Stimulated activated CD4-positive, alpha-beta T cell treated with anti-CD3 and anti-CD28 coated beads, Interleukin-1b, Interleukin-23, amount 100 ng/mL, for 48 hours (primary cell): ENCODE measurements at regions not wholly inside any gene's neighbourhood (a gene's known extent, or its start where the extent isn't known, plus 50 kb on each side); places are given as distances from the start of the nearest gene placed in this dataset.

Source experiments
- DNase-seq: peaks from one replicate; pipeline ENCODE4 v3.0.0-alpha.2; 2020

GRCh38 chr5:156103155-156103885, 223.6 kb upstream of the SGCD start:
- no peak for DNase-seq

DNA sequence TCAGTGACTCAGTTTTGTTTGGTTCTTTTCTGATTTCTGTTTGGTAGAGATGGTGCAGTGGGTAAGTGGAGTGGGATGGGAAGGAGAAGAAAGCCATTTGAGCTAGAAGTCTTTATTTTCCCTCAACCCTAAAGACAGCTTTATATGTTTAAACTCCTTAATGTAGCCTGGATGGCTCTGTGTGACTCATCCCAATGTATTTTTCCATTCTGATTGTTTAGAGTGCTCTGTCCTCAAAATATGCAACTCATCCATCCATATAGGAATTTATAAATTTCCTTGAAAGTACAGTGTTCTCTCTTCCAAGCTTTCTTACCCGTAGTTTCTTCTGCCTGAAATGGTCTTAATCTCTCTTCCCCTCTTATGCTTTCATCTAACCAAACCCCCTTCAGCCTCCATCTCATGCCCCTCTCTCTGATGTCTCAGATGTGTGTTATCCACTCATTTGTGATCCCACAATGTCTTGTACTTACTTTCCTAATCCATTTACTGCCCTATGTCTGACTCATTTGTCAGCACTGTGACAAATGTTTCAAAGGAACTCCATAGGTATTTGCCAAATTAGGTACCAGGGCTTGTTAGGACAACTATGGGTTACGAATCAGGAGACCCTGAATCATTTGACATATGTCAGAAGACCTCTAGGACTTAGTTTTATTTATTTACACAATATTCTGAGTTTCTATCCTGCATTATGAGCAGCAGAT, 217.5 kb upstream of the SGCD start:
- no peak for DNase-seq

GRCh38 chr5:156119692-156120091, 207.3 kb upstream of the SGCD start:
- no peak for DNase-seq

DNA sequence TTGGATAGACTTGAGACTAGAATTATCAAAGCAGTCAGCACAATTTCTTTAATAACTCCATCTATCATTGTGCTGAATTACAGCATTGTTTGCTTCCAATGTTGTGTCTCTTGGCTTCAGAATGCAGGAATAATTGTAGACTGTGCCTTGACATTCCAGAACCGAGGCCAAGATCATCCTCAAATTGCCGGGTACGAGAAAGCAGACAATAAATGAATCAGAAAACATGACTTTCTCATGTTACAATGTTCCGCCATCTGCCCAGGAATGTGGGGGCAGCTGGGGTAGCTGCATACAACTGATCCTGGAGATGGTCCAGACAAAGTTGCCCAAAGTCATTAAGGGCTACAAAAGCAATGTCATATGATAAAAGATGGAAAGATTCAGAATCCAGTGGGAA, 206.2 kb upstream of the SGCD start:
- DNase-seq, result no peak

DNA sequence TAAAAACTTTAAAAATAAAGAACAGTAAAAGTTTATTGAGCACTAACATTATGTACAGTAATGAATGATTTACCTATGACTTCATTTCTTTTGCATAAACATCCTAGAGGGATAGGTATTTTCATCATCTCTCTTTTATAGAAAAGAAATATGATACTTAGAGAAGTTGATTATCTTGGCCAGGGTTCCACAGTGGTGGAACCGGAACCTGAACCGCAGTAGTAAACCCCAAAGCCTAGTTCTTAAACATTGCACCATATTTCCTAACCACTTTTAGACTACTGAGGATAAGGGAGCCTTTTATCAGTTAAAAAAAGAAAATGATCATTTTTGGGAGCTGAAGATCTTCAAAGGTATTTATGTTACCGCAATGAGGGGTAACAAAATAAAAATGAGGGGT, 205.7 kb upstream of the SGCD start:
- DNase-seq, result no peak

- no peak for DNase-seq
Observed at GRCh38 chr5:156121882-156122281, 205.1 kb upstream of the SGCD start.

DNA sequence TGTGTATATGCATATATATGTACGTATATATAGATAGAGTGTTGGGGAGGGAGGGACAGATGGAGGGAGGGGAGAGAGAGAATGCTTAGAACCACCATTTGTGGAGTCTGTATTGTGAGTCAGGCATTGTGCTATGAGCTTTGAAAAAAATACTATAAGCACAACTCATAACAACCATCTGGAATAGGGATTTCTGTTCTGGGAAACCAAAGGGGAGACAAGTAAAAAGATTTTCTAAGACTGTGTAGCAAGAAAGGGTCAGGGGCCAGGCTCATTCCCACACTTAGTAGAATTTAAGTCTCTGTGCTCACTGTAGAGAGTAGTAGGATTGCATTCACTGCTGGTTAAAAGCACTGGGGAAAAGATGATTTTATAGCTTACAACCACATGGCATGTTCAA, 202.3 kb upstream of the SGCD start:
- DNase-seq, result no peak

- DNase-seq, result no peak
Observed at GRCh38 chr5:156125118-156125517, 201.8 kb upstream of the SGCD start.

GRCh38 chr5:156126716-156127115, 200.2 kb upstream of the SGCD start:
- no peak for DNase-seq

DNA sequence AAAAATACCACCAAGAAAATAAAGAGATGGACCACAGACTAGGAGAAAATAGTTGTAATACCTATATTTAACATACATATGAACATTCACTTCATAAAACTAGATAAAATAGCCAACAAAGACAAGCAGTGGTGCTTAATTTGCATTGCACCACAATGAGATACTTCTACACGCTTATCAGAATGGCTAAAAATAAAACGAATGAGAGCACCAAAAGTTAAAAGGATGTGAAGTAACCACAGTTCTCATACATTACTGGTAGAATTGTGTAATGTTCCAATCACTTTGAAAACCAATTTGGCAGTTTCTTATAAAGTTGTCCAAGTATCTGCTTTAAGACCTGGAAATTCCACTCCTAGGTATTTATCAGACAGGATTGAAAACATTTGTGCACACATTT, 198.9 kb upstream of the SGCD start:
- no peak for DNase-seq

- no peak for DNase-seq
Observed at GRCh38 chr5:156134216-156134615, 192.7 kb upstream of the SGCD start.

GRCh38 chr5:156135531-156135930, 191.4 kb upstream of the SGCD start:
- no peak for DNase-seq

DNA sequence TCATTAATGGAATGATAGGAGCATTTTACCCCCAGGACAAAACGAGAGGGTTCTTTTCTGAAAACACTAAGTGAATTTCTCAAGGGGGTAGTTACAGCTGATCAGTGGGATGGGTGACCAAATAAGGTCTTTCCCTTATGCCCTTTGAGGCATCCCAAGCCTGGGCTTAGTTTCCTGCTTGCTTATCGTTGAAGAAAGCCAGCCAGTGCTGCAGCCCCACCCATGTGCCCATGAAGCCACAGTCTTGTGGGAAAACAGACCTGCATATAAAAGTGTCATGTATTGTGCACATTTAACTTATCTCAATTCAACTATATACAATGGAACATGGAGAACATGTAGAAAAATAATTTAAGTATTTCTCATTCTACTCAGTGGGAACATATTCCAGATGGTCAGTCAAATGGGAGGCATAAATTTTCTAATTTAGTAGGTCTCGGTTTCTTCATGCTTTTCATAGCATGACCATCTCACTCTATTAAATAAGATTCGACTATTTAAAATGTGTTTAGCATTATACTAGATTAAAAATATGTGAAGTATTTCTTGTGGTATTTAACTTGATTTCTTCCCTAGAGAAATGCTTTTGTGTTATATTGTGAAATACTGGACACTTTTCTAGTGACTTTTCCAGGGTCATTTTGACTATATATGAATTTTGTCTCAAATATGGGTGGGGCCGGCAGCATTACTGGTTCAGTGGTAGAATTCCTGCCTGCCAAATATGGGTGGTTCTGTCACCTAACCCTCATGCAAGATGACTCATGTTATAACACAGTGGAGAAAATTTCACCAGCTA, 189.7 kb upstream of the SGCD start:
- DNase-seq, result no peak

DNA sequence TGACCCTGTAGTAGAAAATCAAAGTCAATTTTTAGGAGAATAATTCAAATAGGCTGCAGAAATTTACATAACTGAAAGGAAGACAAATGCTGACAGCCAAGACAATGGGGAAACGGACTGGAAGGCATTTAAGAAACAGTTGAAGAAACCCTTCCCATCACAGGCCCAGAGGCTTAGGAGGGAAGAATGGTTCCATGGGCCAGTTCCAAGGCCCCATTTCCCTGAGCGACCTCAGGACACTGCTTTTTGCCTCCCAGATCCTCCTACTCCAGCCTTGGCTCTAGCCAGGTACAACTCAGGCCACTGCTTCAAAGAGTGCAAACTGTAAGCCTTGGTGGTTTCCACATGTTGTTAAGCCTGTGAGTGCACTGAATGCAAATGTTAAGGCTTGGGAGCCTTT, 184.1 kb upstream of the SGCD start:
- no peak for DNase-seq

DNA sequence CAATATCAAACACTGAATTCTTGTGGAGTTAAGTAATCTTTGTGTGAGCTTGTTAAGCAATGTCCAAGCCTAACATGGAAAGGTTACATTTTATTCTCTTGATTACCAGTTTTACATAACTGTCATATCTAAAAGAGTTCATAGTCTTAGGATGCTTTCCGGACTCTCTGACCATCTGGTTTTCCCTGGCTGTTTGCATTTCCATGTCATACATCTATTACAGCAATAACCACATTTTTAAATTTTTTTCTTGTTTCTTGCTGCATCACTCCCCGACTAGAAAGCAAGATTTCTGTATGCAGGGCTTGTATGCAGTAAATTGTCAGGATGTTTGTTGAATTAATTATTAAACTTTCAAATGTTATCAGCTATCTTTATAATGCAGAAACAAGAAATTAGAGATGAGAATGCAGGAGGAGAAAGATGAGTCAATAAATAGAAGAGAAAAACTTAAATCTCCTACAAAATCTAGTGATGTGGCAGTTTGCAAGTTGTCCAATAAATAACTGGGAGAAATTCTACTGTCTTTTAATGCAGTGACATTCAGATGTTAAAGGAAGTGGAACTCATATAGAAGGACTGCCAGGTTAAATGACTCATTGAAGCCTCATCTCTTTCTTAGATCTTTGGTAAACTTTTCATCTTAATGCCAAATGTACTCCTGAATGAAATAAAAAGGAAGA, 179.6 kb upstream of the SGCD start:
- no peak for DNase-seq

DNA sequence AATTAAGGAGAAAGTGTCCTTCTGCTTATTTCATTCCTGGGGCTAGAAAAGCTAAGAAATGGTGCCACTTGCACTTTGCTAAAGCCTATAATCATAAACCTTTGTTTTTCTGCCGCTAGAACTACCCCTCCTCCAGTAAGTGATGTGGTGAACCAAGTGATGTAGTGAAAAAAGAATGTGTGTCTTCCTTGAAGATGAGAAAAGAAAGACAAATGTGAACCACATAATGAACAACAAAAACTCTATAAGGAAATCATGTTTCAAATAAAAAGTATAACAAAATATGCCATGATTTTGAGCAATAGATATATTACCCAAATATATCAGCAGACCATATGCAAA, 179.0 kb upstream of the SGCD start:
- no peak for DNase-seq

- no peak for DNase-seq
Observed at GRCh38 chr5:156148301-156148700, 178.7 kb upstream of the SGCD start.

DNA sequence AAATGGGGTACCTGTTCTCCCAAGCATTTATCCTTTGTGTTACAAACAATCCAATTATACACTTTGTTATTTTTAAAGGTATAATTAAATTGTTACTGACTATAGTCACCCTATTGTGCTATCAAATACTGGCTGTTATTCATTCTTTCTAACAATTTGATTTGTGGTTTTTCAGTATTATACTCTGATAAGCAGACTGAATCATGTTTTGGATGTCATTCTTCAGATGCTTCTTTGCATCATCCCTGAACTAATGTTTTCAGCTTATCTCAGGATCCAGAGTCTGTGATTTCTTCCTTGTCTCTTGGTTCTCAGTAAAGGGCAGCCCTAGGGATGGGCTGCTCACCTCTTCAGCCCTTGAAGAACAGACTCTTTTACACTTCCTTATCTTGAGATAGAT, 177.8 kb upstream of the SGCD start:
- no peak for DNase-seq

DNA sequence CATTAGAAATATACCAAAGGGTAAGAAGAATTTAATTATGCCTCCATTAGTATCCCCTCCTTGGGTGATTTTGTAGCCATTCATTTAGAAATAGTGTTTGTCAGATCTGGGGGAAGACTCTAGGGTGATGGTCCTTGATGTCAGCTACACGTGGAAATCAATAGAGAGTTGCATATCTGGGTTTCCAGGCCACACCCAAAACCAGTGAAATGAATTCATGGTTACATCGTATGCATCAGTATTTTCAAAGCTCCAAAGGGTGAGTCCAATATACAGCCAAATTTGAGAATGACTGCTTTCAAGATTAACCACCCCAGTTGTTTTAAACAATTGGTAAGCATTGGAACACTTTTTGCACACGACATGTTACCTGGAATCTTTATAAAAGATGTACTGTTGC, 173.4 kb upstream of the SGCD start:
- no peak for DNase-seq

- no peak for DNase-seq
Observed at GRCh38 chr5:156154757-156155156, 172.2 kb upstream of the SGCD start.

DNA sequence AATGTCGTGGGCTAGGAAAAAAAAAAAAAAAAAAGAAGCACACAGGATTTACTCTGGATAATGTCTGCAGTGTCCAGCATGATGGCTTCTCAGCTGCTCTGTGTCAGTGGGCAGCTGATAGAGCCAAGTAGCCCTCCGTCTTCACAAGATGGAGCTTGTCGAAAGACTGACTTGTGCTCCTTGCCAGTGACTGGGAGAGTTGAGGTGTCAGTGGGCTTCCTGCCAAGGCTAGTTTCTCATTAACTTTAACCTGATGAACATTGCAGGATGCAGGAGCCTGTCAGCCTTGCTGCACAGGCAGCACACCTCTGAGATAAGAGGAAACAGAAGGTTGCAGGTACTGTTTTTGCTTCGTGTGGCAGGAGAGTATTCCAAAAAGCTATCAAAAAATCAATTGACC, 171.4 kb upstream of the SGCD start:
- no peak for DNase-seq

- no peak for DNase-seq
Observed at GRCh38 chr5:156164306-156164705, 162.7 kb upstream of the SGCD start.

GRCh38 chr5:156169495-156169894, 157.5 kb upstream of the SGCD start:
- DNase-seq, result no peak
